Cardiac muscle cell (in vitro differentiated cells and primary cell): ENCODE measurements at regions not wholly inside any gene's neighbourhood (a gene's known extent, or its start where the extent isn't known, plus 50 kb on each side); places are given as distances from the start of the nearest gene placed in this dataset.

Experiments used
- DNase-seq, 2 donors: peaks; one replicate each; pipeline versions ENCODE4 v3.0.0 to v3.0.0-alpha.2; 2010 to 2017; ENCODE audit warnings: low read depth in 1 of 2, low spot score in 1 of 2
- H3K27ac ChIP-seq: fragments of 200-600 bp; sonication (generic); 2 replicates; pipeline ENCODE4 v1.5.1; 2016
- H3K27me3 ChIP-seq: fragments of 200-600 bp; sonication (generic); 2 replicates; pipeline ENCODE4 v1.6.0; 2016; ENCODE audit warnings: control low read depth
- H3K36me3 ChIP-seq: fragments of 200-600 bp; sonication (generic); 2 replicates; pipeline ENCODE4 v1.5.1; 2016; ENCODE audit warnings: control low read depth
- H3K4me1 ChIP-seq: fragments of 200-600 bp; sonication (generic); 2 replicates; pipeline ENCODE4 v1.8.1; 2017; ENCODE audit warnings: low read depth, mild to moderate bottlenecking, mixed run types
- H3K4me3 ChIP-seq: fragments of 200-600 bp; sonication (generic); 2 replicates; pipeline ENCODE4 v1.5.1; 2016; ENCODE audit warnings: mild to moderate bottlenecking
- H3K9me3 ChIP-seq: fragments of 200-600 bp; sonication (generic); 2 replicates; pipeline ENCODE4 v1.5.1; 2017; ENCODE audit warnings: low read depth, mild to moderate bottlenecking, control low read depth
- TF ChIP-seq, protein P1 (sequence below): IDR thresholded peaks from 2 replicates; pipeline ENCODE4 v1.5.1; 2012; ENCODE audit warnings: low read depth, mild to moderate bottlenecking, low read length

DNA sequence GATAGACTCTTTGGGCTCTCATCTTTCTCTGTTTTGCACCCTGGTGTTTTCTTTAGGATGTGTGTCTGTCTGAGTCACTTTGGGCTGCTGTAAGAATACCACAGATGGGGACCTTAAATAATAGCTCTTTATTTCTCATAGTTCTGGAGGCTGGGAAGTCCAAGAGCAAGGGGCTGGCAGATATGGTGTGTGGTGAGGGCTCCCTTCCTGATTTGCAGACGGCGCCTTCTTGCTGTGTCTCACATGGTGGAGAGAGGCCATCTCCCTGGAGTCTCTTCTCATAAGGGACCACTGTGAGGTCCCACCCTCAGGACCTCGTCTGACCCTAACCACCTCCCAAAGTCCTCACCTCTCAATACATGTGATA is 93.7 kb upstream of the ADRA2C start:
- H3K9me3 ChIP-seq: no peaks in the 10 kb centered on the region
- DNase-seq: no peak
- no peak overlapping the region for H3K27ac ChIP-seq
- H3K4me3 ChIP-seq: no peak overlapping the region
- no peaks in the 10 kb centered on the region for H3K27me3 ChIP-seq
- TF ChIP-seq, protein P1, sequence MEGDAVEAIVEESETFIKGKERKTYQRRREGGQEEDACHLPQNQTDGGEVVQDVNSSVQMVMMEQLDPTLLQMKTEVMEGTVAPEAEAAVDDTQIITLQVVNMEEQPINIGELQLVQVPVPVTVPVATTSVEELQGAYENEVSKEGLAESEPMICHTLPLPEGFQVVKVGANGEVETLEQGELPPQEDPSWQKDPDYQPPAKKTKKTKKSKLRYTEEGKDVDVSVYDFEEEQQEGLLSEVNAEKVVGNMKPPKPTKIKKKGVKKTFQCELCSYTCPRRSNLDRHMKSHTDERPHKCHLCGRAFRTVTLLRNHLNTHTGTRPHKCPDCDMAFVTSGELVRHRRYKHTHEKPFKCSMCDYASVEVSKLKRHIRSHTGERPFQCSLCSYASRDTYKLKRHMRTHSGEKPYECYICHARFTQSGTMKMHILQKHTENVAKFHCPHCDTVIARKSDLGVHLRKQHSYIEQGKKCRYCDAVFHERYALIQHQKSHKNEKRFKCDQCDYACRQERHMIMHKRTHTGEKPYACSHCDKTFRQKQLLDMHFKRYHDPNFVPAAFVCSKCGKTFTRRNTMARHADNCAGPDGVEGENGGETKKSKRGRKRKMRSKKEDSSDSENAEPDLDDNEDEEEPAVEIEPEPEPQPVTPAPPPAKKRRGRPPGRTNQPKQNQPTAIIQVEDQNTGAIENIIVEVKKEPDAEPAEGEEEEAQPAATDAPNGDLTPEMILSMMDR: no peak
- H3K4me1 ChIP-seq: no peaks in the 10 kb centered on the region
- no peaks in the 10 kb centered on the region for H3K36me3 ChIP-seq

DNA sequence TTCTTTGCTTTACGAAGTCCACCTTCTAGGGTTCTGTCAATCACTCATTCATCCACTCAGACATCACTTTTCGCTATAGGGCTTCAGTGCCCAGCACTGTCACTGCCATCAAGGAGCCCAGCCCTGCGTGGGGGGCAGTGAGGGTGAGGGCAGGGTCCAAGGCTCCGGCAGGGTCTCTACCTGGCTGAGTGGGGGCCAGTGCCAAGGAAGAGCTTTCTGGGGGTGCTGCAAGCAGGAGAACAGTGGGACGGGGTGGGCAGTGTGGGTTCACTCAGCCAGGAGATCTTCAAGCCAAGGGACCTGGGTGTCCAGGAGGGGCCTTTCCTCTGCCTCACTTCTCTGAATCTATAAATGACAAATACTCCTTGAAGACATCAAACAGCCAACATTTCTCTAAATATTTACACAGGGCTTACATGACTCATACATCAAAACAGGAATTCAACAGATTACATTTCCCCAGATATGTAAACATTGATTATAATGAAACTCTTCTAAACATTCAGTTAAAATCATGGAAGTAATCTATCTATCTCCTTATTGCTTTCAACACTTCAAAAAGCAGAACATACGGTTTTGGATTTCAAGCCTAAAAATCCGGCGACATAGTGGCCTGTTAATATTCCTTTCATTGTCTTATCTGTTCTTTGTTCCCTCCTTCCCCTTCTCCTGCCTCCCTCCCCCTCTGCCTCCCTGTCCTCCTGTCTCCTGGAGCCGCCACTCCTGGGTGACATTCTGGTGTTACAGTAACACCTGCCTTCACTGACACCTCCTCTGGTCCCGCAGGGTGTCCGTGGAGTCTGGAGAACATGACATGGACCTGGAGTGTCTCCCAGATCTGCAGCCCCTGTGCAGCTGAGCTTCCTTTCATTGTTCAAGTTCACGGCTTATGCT is 94.4 kb upstream of the ADRA2C start:
- no peak overlapping the region for H3K4me3 ChIP-seq
- H3K9me3 ChIP-seq: no peaks in the 10 kb centered on the region
- H3K36me3 ChIP-seq: no peaks in the 10 kb centered on the region
- no peak for DNase-seq
- no peaks in the 10 kb centered on the region for H3K4me1 ChIP-seq
- TF ChIP-seq, protein P1: no peak
- H3K27ac ChIP-seq: no peak overlapping the region
- no peaks in the 10 kb centered on the region for H3K27me3 ChIP-seq

DNA sequence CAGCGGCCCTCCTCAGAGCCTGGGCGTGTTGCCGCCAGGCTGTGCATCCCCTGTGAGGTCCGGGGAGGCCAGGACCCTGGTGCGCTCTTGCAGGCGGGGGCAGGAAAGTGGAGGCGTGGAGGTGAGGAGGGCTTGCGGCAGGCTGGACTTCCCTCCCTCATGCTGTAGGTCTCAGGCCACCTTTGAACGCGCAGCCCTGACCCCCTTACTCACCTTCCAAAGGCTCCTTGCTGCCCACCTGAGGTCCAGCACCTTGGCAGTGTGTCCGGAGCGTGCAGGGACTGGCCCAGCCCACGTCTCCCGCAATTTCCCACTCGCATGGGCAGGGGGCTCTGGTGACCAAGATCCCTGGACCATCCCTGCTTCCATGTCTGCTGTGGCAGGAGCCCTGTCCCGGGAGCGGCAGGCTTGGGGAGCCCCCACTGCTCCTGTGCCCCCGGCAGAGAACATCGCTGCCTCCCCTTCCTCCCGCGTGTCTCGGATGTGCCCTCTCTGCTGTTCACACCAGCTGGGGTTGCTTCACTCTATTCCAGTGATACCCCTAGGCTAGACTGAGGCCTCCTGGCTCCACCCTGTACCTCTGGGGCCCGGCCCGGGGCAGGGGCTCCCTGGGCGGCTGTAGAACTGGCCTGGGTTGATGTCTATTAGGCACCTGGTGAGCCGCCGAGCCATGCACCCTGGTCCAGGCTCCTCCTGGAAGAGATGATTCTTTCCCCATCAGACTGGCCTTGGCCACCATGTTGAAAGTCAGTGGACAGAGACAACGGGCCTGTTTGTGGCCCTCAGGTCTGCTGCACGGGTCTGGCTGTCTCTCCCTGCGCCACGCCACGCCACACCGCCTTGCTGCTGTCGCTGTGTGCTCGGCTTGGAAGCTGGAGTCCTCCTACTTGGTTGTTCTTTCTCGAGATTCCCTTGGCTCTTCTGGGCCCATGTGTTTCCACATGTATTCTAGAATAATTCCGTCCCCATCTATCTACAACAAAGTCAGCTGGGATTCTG is 95.4 kb upstream of the ADRA2C start:
- H3K36me3 ChIP-seq: no peaks in the 10 kb centered on the region
- TF ChIP-seq, protein P1: no peak
- no peaks in the 10 kb centered on the region for H3K4me1 ChIP-seq
- H3K27ac ChIP-seq: no peak overlapping the region
- no peaks in the 10 kb centered on the region for H3K9me3 ChIP-seq
- no peak overlapping the region for H3K4me3 ChIP-seq
- DNase-seq: no peak
- no peaks in the 10 kb centered on the region for H3K27me3 ChIP-seq

DNA sequence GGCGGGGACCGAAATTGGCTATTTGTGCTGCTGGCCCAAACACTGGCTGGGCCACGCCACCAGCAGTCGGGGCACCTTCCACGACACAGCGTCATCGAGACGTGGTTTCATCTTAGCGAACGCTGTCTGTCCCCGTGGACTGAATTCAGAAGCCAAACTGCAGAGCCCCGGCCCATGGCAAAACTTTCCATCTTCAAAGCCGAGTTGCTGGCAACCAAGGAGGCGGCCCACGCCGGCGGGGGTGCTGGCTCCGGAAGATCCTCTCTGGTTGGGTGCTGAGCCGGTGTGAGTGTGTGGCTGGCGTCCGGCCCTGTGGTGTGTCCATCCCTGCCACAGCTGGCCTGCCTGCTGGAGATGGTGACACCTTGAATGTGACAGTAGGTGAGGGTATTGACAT is 96.6 kb upstream of the ADRA2C start:
- DNase-seq: no peak
- Histone ChIP-seq H3K4me3 (no peak overlapping the region), H3K36me3 (no peaks in the 10 kb centered on the region), H3K27ac (no peak overlapping the region), H3K9me3 (no peaks in the 10 kb centered on the region), H3K27me3 (no peaks in the 10 kb centered on the region), H3K4me1 (no peaks in the 10 kb centered on the region)
- TF ChIP-seq, protein P1: no peak

DNA sequence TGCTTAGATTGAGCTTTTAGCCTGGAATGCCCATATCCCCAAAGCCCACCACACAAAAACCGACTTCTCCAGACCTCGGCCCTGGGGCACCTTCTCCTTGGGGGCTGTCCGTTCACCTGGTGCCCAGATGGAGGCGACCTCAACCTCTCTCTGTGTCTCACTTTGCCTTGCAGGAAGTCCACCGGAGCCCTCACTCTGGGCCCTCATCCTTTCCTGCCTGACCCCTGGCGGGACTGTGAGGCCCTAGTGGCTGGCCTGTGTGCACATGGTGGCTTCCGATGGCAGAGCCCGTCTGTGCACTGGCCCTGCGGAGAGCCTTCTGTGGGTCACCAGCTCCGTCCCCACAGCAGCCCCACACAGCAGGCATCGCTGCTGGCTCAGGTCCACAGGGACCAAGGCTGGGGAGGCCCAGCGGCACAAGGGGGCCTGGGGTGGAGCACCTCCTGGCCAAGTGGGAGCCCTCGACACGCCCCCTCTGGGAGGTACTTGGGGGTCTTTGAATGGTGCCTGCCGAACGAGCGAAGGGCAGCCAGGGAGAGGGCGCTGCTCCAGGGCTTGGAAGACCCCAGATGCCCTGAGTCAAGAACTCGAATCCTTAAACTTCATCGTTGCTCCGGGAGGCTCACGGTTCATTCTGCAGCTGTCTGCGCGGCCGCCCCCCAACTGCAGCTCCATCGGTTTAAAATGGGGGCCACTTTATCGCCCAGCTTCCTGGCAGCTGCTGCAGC is 97.2 kb upstream of the ADRA2C start:
- Histone ChIP-seq H3K9me3 (no peaks in the 10 kb centered on the region), H3K36me3 (no peaks in the 10 kb centered on the region), H3K27me3 (no peaks in the 10 kb centered on the region), H3K4me3 (no peak overlapping the region), H3K27ac (no peak overlapping the region), H3K4me1 (no peaks in the 10 kb centered on the region)
- no peak for DNase-seq
- TF ChIP-seq, protein P1: no peak
